ENCODE measurements at regions not wholly inside any gene's neighbourhood (a gene's known extent, or its start where the extent isn't known, plus 50 kb on each side); places are given as distances from the start of the nearest gene placed in this dataset.

DNA sequence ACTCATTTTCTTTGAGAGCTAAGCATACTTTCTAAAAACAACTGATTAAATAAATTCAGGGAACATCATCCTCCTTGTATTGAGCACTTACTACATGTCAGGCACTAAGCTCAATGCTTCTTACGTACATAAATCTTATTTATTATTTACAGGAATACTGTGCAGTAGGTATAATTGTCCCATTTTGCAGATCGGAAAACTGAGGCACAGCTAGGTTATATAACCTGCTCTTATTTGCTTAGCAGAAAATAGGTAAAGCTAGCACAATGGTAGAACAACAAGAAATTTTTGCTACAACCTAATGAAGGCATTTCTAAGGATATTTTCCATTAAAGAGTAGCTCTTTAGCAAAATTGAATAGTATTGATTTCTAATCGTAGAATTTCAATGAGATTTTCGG, 168.7 kb upstream of the KCNJ16 start:
- in situ Hi-C loops (cut with MboI; ENCODE audit: low pct_unique_long_range_greater_than_20kb, low sequenced_read_pairs, unreplicated experiment): no loop called here
- TF ChIP-seq, protein P1, sequence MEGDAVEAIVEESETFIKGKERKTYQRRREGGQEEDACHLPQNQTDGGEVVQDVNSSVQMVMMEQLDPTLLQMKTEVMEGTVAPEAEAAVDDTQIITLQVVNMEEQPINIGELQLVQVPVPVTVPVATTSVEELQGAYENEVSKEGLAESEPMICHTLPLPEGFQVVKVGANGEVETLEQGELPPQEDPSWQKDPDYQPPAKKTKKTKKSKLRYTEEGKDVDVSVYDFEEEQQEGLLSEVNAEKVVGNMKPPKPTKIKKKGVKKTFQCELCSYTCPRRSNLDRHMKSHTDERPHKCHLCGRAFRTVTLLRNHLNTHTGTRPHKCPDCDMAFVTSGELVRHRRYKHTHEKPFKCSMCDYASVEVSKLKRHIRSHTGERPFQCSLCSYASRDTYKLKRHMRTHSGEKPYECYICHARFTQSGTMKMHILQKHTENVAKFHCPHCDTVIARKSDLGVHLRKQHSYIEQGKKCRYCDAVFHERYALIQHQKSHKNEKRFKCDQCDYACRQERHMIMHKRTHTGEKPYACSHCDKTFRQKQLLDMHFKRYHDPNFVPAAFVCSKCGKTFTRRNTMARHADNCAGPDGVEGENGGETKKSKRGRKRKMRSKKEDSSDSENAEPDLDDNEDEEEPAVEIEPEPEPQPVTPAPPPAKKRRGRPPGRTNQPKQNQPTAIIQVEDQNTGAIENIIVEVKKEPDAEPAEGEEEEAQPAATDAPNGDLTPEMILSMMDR (IDR thresholded peaks at IDR 0.05; ENCODE audit: extremely low read depth, insufficient read depth, missing control alignments): no peak

DNA sequence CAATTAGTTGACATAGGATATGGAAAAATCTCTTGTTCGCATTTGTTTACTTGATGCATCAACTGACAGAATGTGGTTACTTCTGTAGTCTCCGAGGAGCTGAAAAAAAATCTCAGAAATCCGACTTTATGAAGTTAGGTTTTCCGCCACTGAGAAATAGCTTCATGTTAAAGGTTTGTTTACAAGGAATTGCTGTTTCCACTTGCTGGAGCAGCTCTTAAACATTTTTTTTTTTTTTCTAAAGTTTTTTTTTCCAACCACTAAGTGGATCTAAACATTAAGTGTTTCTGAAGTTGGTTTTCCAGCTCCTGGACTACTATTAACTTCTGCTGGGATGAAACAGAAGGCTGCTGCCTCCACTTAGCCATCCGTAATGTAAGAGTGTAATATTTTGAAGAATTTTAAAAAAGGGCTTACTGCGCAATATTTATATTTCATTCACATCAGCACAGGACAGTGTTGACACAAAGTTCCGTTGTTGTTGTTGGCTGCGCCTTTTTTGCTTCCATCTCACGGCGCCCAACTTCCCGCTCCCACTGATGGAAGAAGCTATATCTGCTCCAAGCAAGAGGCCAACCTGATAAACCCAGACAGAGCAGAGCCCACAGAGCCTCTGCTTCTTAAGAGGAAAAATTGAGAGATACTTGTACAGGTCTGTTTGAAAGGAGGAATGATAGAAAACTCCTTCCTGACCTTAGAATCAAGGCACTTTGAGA, 167.7 kb upstream of the KCNJ16 start:
- TF ChIP-seq, protein P1 (IDR thresholded peaks at IDR 0.05; ENCODE audit: extremely low read depth, insufficient read depth, missing control alignments): no peak
- in situ Hi-C loops (cut with MboI; ENCODE audit: low pct_unique_long_range_greater_than_20kb, low sequenced_read_pairs, unreplicated experiment): no loop called here
- no peak for DNase-seq (ENCODE audit: low spot score)

More for the DNA sequence above, 168.7 kb upstream of the KCNJ16 start:
- no peak for DNase-seq (ENCODE audit: low spot score)

DNA sequence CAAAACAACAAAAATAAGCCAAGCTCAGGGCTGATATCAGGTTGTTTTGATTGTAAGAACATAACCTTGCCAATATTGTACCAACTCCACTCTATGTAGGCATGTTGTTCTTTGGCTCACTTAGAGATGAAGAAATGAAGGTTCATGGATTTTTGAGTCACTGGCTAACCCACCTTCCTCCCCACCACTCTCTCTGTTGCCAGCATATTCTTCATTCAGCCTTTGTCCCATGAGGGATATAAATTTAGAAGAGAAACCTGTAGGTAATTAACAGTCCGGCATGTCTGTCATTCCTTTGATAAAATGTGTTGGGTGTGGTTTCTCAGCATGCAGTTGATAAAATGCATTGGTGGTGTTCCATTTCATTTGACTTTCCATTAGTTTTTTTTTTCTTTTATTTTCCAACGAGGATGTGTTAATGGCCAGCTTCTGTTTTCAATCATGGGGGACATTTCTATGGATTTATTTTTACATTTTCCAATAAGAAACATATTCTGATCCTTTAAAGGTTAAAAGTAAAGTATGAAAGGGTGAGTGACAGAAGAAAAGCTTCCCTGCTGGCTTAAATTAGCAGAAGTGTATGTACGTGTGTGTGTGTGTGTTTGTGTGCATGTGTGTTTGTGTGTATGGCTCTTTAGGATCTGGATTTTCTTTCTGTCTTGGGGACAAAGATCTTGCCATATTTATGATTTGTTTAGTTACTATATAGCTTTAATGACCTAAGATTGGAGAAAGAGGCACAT, 166.2 kb upstream of the KCNJ16 start:
- no peak for DNase-seq (ENCODE audit: low spot score)
- in situ Hi-C loops (cut with MboI; ENCODE audit: low pct_unique_long_range_greater_than_20kb, low sequenced_read_pairs, unreplicated experiment): no loop called here
- TF ChIP-seq, protein P1 (IDR thresholded peaks at IDR 0.05; ENCODE audit: extremely low read depth, insufficient read depth, missing control alignments): no peak

DNA sequence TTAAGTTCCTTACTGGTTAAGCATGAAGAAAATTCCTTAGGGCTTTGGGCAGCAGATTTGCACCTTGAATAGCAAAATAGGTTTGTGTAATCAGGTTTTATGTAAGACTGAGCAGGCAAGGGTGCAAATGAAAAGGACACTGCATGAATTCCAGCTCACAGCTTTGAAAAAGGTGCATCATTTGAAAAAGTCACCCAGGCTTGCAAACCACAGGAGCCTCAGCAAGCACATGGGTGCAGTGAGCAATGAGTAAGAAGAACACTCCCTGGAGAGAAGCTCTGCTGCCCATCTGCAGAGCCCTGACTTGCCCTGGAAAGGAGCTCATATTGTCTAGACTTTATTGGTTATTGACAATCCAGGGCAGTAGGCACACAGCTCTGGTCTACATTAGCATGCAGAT, 165.6 kb upstream of the KCNJ16 start:
- in situ Hi-C loops (cut with MboI; ENCODE audit: low pct_unique_long_range_greater_than_20kb, low sequenced_read_pairs, unreplicated experiment): no loop called here
- no peak for DNase-seq (ENCODE audit: low spot score)
- TF ChIP-seq, protein P1 (IDR thresholded peaks at IDR 0.05; ENCODE audit: extremely low read depth, insufficient read depth, missing control alignments): no peak

DNA sequence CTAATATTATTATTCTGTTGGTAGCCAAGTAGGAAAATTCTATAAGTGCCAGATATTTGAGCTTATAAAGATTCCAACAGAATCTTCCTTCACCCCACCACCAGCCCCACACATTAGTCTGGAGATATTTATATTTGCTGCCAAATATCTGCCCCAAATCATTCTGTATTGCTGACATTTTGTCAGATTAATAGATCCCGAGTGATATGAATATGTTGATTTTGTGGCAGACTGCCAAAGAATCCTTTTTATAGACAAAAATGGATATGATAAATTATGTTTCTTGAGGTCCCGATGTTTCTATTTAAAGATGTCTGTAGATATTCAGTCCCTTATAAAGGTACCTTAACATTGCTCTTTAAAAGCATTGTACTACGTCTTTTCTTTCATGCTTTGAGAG, 162.2 kb upstream of the KCNJ16 start:
- TF ChIP-seq, protein P1 (IDR thresholded peaks at IDR 0.05; ENCODE audit: extremely low read depth, insufficient read depth, missing control alignments): no peak
- no peak for DNase-seq (ENCODE audit: low spot score)
- in situ Hi-C loops (cut with MboI; ENCODE audit: low pct_unique_long_range_greater_than_20kb, low sequenced_read_pairs, unreplicated experiment): no loop called here

DNA sequence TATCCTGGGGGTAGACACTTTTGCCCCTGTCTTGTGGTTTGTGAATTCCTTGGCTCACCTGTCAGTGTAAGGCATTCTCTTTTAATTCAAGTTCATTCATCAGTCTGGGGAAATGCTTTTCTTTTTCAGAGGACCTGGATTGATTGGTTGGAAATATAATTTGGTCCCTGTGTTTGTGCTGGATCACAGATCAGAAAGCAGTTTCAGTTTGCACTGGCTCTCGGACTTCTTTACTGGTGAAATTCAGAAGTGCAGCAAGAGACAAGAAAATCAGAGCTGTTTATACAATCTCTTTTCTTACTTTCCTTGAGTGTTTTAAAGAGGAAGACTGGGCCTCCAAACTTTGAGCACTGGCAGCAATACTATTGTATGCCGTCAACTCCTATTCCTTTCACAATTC, 161.8 kb upstream of the KCNJ16 start:
- in situ Hi-C loops (cut with MboI; ENCODE audit: low pct_unique_long_range_greater_than_20kb, low sequenced_read_pairs, unreplicated experiment): no loop called here
- DNase-seq (ENCODE audit: low spot score): no peak
- TF ChIP-seq, protein P1 (IDR thresholded peaks at IDR 0.05; ENCODE audit: extremely low read depth, insufficient read depth, missing control alignments): no peak
